ENCODE measurements at regions not wholly inside any gene's neighbourhood (a gene's known extent, or its start where the extent isn't known, plus 50 kb on each side); places are given as distances from the start of the nearest gene placed in this dataset.

DNA sequence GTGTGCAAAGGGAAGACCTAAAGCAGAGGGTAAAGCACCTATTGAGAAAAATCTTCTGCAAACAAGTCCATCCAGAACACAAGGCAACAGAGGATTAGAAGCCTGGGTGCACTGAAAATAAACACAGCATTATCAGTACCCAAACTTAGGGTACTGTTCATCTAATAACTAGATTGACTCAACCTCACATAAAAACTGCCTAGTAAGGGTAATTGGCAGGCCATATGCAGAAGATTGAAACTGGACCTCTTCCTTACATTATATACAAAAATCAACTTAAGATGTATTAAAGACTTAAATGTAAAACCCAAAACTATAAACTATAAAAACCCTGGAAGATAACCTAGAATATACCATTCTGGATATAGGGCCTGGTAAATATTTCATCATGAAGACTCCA is 91.2 kb upstream of the SIRPG start:
- no peak for TF ChIP-seq POLR2A (IDR thresholded peaks at IDR 0.05; ENCODE audit: low read length)
- TF ChIP-seq GATA1 (IDR thresholded peaks at IDR 0.05; ENCODE audit: low read depth, low read length), result no peak

All from erythroblast (primary cell).